GM12801 (cell line): ENCODE measurements at regions not wholly inside any gene's neighbourhood (a gene's known extent, or its start where the extent isn't known, plus 50 kb on each side); places are given as distances from the start of the nearest gene placed in this dataset.

ENCODE experiments used
- CTCF ChIP-seq: IDR thresholded peaks from one replicate; pipeline ENCODE4 v1.5.1; 2011; ENCODE audit warnings: control low read depth; ENCODE audit not compliant: insufficient read length; ENCODE audit errors: extremely low read depth

- TF ChIP-seq CTCF: no peak
Measured at GRCh38 chr10:64732372-64732957, 1211.3 kb downstream of the REEP3 start.

- no peak for TF ChIP-seq CTCF
Measured at GRCh38 chr10:64733980-64734379, 1212.8 kb downstream of the REEP3 start.

GRCh38 chr10:64738462-64738861, 1217.3 kb downstream of the REEP3 start:
- no peak for TF ChIP-seq CTCF

- TF ChIP-seq CTCF: no peak
Measured at GRCh38 chr10:64745565-64745964, 1224.4 kb downstream of the REEP3 start.

GRCh38 chr10:64750672-64751071, 1229.5 kb downstream of the REEP3 start:
- no peak for TF ChIP-seq CTCF

GRCh38 chr10:64753516-64753915, 1232.3 kb downstream of the REEP3 start:
- no peak for TF ChIP-seq CTCF

- no peak for TF ChIP-seq CTCF
Measured at GRCh38 chr10:64760371-64760770, 1239.2 kb downstream of the REEP3 start.
